ENCODE measurements at regions not wholly inside any gene's neighbourhood (a gene's known extent, or its start where the extent isn't known, plus 50 kb on each side); places are given as distances from the start of the nearest gene placed in this dataset.

GRCh38 chr7:51517187-51517586 lies 200.6 kb upstream of the COBL start:
- no peaks in the 10 kb centered on the region for H3K36me3 ChIP-seq
- H3K9me3 ChIP-seq, result no peaks in the 10 kb centered on the region
- TF ChIP-seq EP300 (IDR thresholded peaks at IDR 0.05) (no peak), POLR2A (IDR thresholded peaks at IDR 0.05) (no peak), CTCF (IDR thresholded peaks at IDR 0.05) (no peak), POLR2AphosphoS5 (IDR thresholded peaks at IDR 0.05) (no peak)
- H3K4me3 ChIP-seq, result no peak overlapping the region
- no peak overlapping the region for H3K27ac ChIP-seq
- H3K27me3 ChIP-seq, result no peaks in the 10 kb centered on the region
- no peak for DNase-seq
- H3K4me1 ChIP-seq, result no peaks in the 10 kb centered on the region
- 66 to 71% (median 66%) methylated on average over 4 of the region's 4 CpGs for WGBS, 5 donors
- intact Hi-C loops (cut with DNase I; ENCODE audit: low total_unique reads), result no loop called here

DNA sequence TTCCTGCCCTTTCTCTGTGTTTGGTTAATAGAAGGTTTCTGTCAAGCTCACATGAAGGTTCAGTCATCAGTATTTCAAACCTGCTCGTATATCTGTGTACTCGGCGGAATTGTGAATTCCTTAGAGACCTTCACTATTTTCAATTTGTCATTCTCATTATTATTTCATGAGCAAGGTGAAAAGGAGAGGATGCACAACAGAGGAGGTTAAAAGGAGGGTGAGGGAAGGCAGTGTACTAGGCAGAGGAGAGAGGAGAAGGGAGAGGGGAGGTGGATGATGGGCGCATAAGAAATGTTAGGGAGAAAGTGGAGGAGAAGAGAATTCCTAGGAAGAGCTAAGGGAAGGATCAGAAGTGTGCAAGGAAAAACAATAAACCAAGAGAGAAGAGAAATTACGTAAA lies 185.0 kb upstream of the COBL start:
- intact Hi-C loops (cut with DNase I; ENCODE audit: low total_unique reads), result no loop called here
- TF ChIP-seq POLR2AphosphoS5 (IDR thresholded peaks at IDR 0.05) (no peak), POLR2A (IDR thresholded peaks at IDR 0.05) (no peak), CTCF (IDR thresholded peaks at IDR 0.05) (no peak), EP300 (IDR thresholded peaks at IDR 0.05) (no peak)
- H3K27ac ChIP-seq, result no peak overlapping the region
- H3K36me3 ChIP-seq, result no peaks in the 10 kb centered on the region
- no peak for DNase-seq
- H3K9me3 ChIP-seq, result peaks cover 0 to 7% (median 0%) of the 10 kb centered on the region in 4 donors
- H3K4me3 ChIP-seq, result no peak overlapping the region
- H3K27me3 ChIP-seq, result no peaks in the 10 kb centered on the region
- H3K4me1 ChIP-seq, result no peaks in the 10 kb centered on the region
- 64 to 76% (median 68%) methylated on average over 5 of the region's 5 CpGs for WGBS, 5 donors

DNA sequence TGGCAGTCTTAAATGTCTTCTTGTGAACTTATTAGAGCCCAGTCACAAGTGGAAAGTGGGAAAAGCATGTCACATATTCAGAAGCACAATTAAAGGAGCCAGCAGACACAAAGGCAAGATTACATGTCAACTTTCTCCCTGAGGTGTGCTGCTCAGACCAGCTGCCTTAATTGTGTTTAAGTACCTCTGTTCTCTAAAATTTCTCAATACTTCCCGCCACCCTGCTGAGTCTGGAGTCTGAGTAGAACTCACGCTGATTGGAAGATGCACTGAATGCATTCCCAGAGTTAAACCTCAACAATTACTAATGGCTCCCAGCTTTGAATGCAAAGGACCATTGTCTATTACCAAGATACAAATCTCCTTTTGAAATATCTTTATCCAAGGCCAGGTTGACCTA lies 166.4 kb upstream of the COBL start:
- no peaks in the 10 kb centered on the region for H3K4me1 ChIP-seq
- H3K27me3 ChIP-seq, result no peaks in the 10 kb centered on the region
- WGBS, 5 donors, result 80 to 95% (median 90%) methylated on average over 2 of the region's 2 CpGs
- intact Hi-C loops (cut with DNase I; ENCODE audit: low total_unique reads), result no loop called here
- H3K27ac ChIP-seq, result no peak overlapping the region
- no peak for DNase-seq
- no peak overlapping the region for H3K4me3 ChIP-seq
- no peaks in the 10 kb centered on the region for H3K36me3 ChIP-seq
- H3K9me3 ChIP-seq, result peaks cover 0 to 6% (median 0%) of the 10 kb centered on the region in 4 donors
- TF ChIP-seq POLR2A (IDR thresholded peaks at IDR 0.05) (no peak), EP300 (IDR thresholded peaks at IDR 0.05) (no peak), CTCF (IDR thresholded peaks at IDR 0.05) (no peak), POLR2AphosphoS5 (IDR thresholded peaks at IDR 0.05) (no peak)

DNA sequence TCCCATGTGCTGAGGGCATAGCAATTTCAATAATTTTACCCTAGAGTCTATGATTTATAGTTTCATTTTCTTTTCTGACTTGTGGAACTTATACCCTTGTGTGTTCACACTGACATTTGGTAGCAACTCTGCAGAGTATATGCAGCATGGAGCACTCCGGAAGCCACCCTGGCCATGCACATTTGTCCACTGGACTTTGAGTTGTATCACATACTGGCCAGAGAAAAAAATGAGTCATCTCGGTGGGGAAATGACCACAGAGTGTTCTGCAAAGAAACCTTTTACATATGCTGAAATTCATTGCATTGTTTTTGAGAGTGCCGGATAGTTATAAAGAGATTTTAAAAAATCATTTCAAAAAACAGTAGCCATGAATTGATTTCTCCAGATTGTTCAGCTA lies 164.8 kb upstream of the COBL start:
- Histone ChIP-seq H3K9me3 (no peaks in the 10 kb centered on the region), H3K4me3 (no peak overlapping the region), H3K36me3 (no peaks in the 10 kb centered on the region), H3K4me1 (no peaks in the 10 kb centered on the region), H3K27ac (no peak overlapping the region), H3K27me3 (no peaks in the 10 kb centered on the region)
- 85 to 88% (median 85%) methylated on average over 3 of the region's 3 CpGs for whole genome bisulfite sequencing, 5 donors
- intact Hi-C loops (cut with DNase I; ENCODE audit: low total_unique reads), result no loop called here
- TF ChIP-seq CTCF (IDR thresholded peaks at IDR 0.05) (no peak), POLR2AphosphoS5 (IDR thresholded peaks at IDR 0.05) (no peak)
- DNase-seq, result no peak
